ENCODE measurements at regions not wholly inside any gene's neighbourhood (a gene's known extent, or its start where the extent isn't known, plus 50 kb on each side); places are given as distances from the start of the nearest gene placed in this dataset.

GRCh38 chr4:30605616-30606190 is 114.5 kb upstream of the PCDH7 start:
- DNase-seq = no peak

GRCh38 chr4:30610361-30610760 is 109.8 kb upstream of the PCDH7 start:
- DNase-seq = no peak

- no peak for DNase-seq
Measured at GRCh38 chr4:30614771-30615170, 105.4 kb upstream of the PCDH7 start.

GRCh38 chr4:30616942-30617646 is 103.1 kb upstream of the PCDH7 start:
- DNase-seq = no peak

GRCh38 chr4:30617836-30618235 is 102.3 kb upstream of the PCDH7 start:
- no peak for DNase-seq

GRCh38 chr4:30619679-30620078 is 100.5 kb upstream of the PCDH7 start:
- DNase-seq = no peak

GRCh38 chr4:30620711-30621110 is 99.5 kb upstream of the PCDH7 start:
- DNase-seq = no peak

GRCh38 chr4:30630431-30630830 is 89.7 kb upstream of the PCDH7 start:
- DNase-seq = no peak

GRCh38 chr4:30632751-30633150 is 87.4 kb upstream of the PCDH7 start:
- DNase-seq = no peak

GRCh38 chr4:30641345-30641744 is 78.8 kb upstream of the PCDH7 start:
- no peak for DNase-seq

GRCh38 chr4:30642567-30642966 is 77.6 kb upstream of the PCDH7 start:
- DNase-seq = no peak

GRCh38 chr4:30653291-30653690 is 66.9 kb upstream of the PCDH7 start:
- DNase-seq = no peak

- no peak for DNase-seq
Measured at GRCh38 chr4:30656828-30657227, 63.3 kb upstream of the PCDH7 start.

- no peak for DNase-seq
Measured at GRCh38 chr4:30667919-30668318, 52.2 kb upstream of the PCDH7 start.

GRCh38 chr4:30670206-30670605 is 50.0 kb upstream of the PCDH7 start:
- no peak for DNase-seq
